ENCODE measurements at regions not wholly inside any gene's neighbourhood (a gene's known extent, or its start where the extent isn't known, plus 50 kb on each side); places are given as distances from the start of the nearest gene placed in this dataset.

DNA sequence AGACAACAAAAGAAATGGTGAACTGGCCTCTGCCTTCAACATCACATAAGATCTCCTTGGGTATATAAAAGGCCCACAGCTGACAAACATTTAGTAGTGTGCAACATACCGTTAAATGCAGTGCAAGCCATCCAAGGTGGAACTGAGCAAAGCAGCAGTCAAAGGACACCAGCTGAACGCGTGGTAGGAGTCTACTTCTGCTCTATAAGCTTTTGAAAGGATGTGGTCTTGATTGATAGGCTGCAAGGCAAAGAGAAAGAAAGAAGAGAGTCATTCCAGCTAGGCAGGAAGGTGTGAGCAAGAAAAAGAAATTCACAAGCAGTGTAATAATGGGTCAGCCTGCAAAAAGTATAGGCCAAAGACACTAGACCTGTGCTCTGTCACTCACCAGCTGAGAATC, 356.3 kb downstream of the SATB2 start:
- TF ChIP-seq, protein P1, sequence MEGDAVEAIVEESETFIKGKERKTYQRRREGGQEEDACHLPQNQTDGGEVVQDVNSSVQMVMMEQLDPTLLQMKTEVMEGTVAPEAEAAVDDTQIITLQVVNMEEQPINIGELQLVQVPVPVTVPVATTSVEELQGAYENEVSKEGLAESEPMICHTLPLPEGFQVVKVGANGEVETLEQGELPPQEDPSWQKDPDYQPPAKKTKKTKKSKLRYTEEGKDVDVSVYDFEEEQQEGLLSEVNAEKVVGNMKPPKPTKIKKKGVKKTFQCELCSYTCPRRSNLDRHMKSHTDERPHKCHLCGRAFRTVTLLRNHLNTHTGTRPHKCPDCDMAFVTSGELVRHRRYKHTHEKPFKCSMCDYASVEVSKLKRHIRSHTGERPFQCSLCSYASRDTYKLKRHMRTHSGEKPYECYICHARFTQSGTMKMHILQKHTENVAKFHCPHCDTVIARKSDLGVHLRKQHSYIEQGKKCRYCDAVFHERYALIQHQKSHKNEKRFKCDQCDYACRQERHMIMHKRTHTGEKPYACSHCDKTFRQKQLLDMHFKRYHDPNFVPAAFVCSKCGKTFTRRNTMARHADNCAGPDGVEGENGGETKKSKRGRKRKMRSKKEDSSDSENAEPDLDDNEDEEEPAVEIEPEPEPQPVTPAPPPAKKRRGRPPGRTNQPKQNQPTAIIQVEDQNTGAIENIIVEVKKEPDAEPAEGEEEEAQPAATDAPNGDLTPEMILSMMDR (IDR thresholded peaks at IDR 0.05), result no peak
- no peak for TF ChIP-seq POLR2A (IDR thresholded peaks at IDR 0.05)

Data from thyroid gland (tissue), 4 donors.